Epithelial cell of esophagus (primary cell): ENCODE measurements at regions not wholly inside any gene's neighbourhood (a gene's known extent, or its start where the extent isn't known, plus 50 kb on each side); places are given as distances from the start of the nearest gene placed in this dataset.

Experiments used
- DNase-seq: peaks from one replicate; pipeline ENCODE4 v3.0.0; 2010; ENCODE audit warnings: low read depth
- H3K4me3 ChIP-seq: 2 replicates; pipeline ENCODE4 v1.5.1; 2011; ENCODE audit warnings: mild to moderate bottlenecking, low read length, control low read depth
- TF ChIP-seq, protein P1 (sequence below): IDR thresholded peaks from 2 replicates; pipeline ENCODE4 v1.5.1; 2011; ENCODE audit warnings: low read depth, mild to moderate bottlenecking, low read length, control low read depth, inconsistent platforms; ENCODE audit not compliant: insufficient read depth; ENCODE audit errors: missing control alignments

DNA sequence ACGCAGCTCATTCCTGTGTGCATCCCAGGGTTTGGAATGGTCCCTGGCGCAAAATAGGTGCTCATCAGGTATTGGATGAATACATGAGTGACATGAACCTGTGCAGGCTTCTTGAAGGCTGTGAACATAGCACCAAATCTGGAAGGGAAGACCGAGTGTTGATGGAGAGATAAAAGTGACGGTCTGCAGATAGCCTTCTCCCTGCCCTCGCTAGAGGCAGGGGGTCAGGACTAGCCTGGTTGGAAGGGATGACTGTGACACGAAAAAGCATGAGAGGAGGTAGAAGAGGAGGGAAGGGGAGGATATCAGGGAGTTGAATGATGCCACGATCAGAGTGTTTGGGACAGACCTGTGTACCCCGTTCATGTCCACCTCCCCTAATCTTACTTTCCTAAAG is 267.1 kb downstream of the XXYLT1 start:
- TF ChIP-seq, protein P1, sequence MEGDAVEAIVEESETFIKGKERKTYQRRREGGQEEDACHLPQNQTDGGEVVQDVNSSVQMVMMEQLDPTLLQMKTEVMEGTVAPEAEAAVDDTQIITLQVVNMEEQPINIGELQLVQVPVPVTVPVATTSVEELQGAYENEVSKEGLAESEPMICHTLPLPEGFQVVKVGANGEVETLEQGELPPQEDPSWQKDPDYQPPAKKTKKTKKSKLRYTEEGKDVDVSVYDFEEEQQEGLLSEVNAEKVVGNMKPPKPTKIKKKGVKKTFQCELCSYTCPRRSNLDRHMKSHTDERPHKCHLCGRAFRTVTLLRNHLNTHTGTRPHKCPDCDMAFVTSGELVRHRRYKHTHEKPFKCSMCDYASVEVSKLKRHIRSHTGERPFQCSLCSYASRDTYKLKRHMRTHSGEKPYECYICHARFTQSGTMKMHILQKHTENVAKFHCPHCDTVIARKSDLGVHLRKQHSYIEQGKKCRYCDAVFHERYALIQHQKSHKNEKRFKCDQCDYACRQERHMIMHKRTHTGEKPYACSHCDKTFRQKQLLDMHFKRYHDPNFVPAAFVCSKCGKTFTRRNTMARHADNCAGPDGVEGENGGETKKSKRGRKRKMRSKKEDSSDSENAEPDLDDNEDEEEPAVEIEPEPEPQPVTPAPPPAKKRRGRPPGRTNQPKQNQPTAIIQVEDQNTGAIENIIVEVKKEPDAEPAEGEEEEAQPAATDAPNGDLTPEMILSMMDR = no peak
- no peak for DNase-seq
- no peak overlapping the region for H3K4me3 ChIP-seq

DNA sequence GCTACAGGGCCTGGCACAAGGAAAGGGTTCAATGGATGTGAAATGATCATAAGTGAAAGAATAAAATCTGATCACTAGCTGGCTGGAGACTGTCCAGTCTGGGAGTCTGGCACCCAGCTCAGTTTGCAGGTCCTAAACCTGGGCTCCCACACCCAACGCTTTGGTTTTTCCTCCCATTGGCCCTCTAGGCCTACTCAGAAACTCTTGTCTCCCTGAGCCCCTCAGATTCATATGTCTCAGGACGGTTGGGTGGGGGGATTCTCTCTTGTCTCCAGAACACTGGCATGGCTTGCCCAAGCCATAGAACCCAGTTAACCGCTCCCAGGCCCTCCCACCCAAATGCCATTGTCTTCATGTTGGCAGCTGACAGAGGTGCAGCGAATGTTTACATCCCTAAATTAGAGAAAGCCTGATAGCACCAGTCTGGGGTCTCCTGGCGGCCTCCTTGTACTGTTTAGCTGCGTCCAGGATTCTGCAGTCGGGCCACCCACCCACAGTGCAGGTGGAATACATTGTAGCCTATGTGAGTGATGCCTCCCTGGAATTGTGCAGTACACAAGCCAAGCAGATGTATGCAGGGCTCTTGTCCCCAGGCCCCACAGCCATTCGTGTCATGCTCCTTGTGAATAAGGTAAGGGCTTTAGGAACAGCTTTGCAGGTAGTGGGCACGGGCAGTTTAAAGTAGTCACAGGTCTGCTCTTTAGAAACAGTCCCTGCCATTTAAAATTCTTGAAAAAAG is 266.3 kb downstream of the XXYLT1 start:
- no peak overlapping the region for H3K4me3 ChIP-seq
- TF ChIP-seq, protein P1 = no peak
- DNase-seq = no peak

DNA sequence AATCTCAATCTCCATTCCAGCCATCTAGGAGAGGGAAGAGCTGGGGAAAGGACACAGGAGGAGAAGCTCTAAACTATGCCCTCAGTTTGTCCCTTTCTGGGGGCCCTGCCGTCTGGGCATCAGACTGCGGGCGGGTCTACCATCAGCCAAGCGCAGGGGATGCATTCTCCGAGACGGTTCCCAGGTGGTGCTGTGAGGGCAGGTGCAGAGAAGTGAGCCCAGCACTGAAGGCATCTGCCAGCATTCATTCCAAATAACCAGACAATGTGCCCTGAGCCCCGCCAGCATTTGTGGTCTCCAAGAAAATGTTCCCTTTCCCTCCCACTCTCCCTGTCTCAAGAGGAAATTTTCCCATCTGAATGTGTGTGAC is 265.7 kb downstream of the XXYLT1 start:
- no peak for DNase-seq
- TF ChIP-seq, protein P1 = no peak
- H3K4me3 ChIP-seq = no peak overlapping the region

DNA sequence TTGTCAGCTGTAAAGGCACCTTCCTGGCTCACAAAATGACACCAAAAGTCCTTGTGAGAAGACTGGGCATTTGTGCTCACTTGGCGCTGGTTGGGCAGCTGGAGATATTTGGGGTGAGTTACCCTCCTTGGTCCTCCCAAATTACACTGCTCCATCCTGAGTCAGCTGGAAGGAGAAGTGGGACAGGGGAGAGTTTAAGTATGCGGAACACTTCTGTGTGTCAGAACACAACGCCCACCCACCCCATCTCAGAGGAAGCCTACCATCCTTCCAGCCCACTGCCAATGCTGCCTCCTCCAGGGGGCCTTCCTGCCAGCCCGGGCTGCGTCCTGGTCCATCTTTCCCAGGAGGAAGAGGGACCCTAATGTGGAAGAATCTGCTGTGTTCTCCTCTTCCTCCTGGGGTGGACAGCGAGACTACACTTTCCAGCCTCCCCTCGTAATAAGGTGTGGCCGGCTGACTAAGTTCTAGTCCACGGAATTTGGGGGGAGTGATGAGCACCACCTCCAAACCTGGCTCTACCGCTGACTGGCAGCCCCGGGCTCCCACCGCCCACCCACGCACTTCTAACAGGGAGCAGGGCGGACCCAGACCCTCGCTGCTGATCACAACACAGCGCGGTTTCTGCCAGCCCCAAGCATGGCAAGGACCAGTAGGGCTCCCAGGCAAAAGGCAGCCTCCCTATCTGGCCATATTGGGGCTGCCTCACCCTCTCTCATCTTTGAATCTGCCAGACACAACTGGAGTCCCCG is 265.0 kb downstream of the XXYLT1 start:
- H3K4me3 ChIP-seq = no peak overlapping the region
- no peak for DNase-seq
- TF ChIP-seq, protein P1 = no peak

DNA sequence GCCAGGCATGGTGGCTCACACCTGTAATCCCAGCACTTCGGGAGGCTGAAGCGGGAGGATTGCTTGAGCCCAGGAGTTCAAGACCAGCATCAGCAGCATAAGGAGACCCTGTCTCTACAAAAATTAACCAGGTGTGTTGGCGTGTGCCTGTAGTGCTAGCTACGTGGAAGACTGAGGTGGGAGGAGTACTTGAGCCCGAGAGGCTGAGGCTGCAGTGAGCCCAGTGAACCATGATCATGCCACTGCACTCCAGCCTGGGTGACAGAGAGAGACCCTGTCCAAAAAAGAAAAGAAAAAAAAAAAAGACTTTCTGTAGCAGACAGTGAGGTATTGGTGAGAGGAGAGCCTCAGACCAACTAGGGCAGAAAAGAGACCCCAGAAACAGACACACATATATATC is 263.8 kb downstream of the XXYLT1 start:
- TF ChIP-seq, protein P1 = no peak
- DNase-seq = no peak

DNA sequence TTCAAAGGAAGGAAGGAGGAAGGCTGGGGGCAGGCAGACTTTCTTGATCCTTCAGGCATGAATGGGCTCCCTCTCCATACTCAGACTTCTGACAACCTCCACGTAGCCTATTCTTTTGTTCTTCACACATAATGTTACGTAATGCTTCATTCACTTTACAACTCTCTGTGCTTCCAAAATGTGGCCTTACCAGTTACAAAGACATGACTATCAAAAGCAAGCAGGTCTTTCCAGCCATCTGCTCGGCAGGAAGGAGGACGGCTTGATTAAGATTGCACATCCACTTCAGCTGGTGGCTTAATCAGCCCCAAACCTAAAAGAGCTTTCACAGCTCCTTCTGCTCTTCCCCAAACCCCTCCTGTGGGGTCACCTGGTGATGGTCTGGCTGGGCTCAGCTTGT is 263.2 kb downstream of the XXYLT1 start:
- TF ChIP-seq, protein P1 = no peak
- DNase-seq = peak; percentile 81
- H3K4me3 ChIP-seq = no peak overlapping the region

More for the DNA sequence above, 263.8 kb downstream of the XXYLT1 start:
- no peak overlapping the region for H3K4me3 ChIP-seq
